GM23248 (cell line): ENCODE measurements at regions not wholly inside any gene's neighbourhood (a gene's known extent, or its start where the extent isn't known, plus 50 kb on each side); places are given as distances from the start of the nearest gene placed in this dataset.

Source experiments
- EZH2 ChIP-seq: fragments of 200-600 bp; sonication (generic); IDR thresholded peaks from 2 replicates; pipeline ENCODE4 v1.6.1; 2018; ENCODE audit warnings: antibody characterized with exemption, mild to moderate bottlenecking; ENCODE audit not compliant: insufficient read depth, poor library complexity, severe bottlenecking
- EZH2phosphoT487 ChIP-seq: fragments of 200-600 bp; sonication (generic); IDR thresholded peaks from 2 replicates; pipeline ENCODE4 v1.6.1; 2018; ENCODE audit warnings: antibody characterized with exemption, moderate library complexity, mild to moderate bottlenecking, low read depth; ENCODE audit not compliant: insufficient read depth

GRCh38 chr4:151611960-151612359 is 148.8 kb downstream of the GATB start:
- TF ChIP-seq EZH2 (no peak), EZH2phosphoT487 (no peak)
